ENCODE measurements at regions not wholly inside any gene's neighbourhood (a gene's known extent, or its start where the extent isn't known, plus 50 kb on each side); places are given as distances from the start of the nearest gene placed in this dataset.

- TF ChIP-seq EP300 (IDR thresholded peaks at IDR 0.05; ENCODE audit: borderline replicate concordance in 1 of 2, control insufficient read depth in 1 of 2, low read depth in 2 of 2, low read length in 2 of 2), result no peak
- TF ChIP-seq CUX1 (IDR thresholded peaks at IDR 0.05; ENCODE audit: insufficient replicate concordance, low read depth, low read length), result no peak
- no peak for TF ChIP-seq MTA2 (IDR thresholded peaks at IDR 0.05; ENCODE audit: low read depth)
- no peak for TF ChIP-seq CHD4 (IDR thresholded peaks at IDR 0.05)
- no peak for TF ChIP-seq ZNF384 (IDR thresholded peaks at IDR 0.05; ENCODE audit: borderline replicate concordance, low read depth, low read length)
Measured at GRCh38 chr13:74931698-74932433, 550.1 kb downstream of the TBC1D4 start (continued).
